ENCODE measurements at regions not wholly inside any gene's neighbourhood (a gene's known extent, or its start where the extent isn't known, plus 50 kb on each side); places are given as distances from the start of the nearest gene placed in this dataset.
"Not testable (repeated sequence)": the region's sequence is repeated elsewhere in the genome, so short reads cannot be mapped to it uniquely, and the experiment has no call there.

DNA sequence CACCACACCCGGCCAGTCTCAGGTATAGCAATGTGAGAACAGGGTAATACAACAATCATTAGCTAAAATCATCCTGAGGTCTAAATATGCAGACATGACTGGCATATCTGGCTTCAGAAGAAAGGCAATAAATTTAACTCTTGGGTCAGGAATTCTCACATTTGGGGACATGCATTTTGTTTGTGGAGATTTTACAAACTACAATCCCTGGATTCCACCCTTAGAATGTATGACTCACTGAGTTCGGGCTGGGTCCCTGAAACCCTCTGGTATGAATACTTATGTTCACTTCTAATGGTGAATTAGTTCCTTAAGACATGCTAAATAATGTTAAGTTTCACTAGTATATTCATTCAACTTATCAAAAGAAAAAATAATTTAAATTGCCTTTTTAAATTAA, 98.9 kb upstream of the HMGA2 start:
- Histone ChIP-seq H3K27me3 (ENCODE audit: control insufficient read depth, insufficient read depth, low read length) (peaks cover 6% of the 10 kb centered on the region), H3K4me3 (ENCODE audit: low read length) (no peak overlapping the region), H3K36me3 (ENCODE audit: control insufficient read depth, insufficient read depth, low read length) (no peaks in the 10 kb centered on the region), H3K9ac (ENCODE audit: low read length) (no peak overlapping the region), H3K4me1 (ENCODE audit: control insufficient read depth, insufficient read depth, low read length) (no peaks in the 10 kb centered on the region), H3K27ac (ENCODE audit: low read depth, low read length) (no peak overlapping the region)

DNA sequence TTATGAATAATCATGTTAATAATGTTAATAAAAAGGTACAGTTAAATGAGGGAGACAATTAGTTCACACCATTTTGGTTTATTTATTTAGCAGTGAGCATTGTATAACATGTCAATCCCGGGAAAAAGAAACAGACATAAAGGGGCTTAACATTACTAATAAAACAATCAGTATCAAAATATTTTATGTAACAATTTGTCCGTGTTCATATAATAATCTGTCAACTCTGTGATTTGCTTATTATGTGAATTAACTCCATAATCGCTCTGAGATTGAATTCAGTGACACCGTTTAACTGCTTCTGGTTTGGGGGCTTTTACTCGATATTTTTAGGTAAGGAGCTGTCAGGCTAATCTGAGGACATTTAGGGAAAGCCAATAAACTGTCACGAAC, 95.8 kb upstream of the HMGA2 start:
- Histone ChIP-seq H3K27ac (ENCODE audit: low read depth, low read length) (no peak overlapping the region), H3K9ac (ENCODE audit: low read length) (no peak overlapping the region), H3K4me3 (ENCODE audit: low read length) (no peak overlapping the region), H3K36me3 (ENCODE audit: control insufficient read depth, insufficient read depth, low read length) (no peaks in the 10 kb centered on the region), H3K27me3 (ENCODE audit: control insufficient read depth, insufficient read depth, low read length) (peaks cover 6% of the 10 kb centered on the region), H3K4me1 (ENCODE audit: control insufficient read depth, insufficient read depth, low read length) (no peaks in the 10 kb centered on the region)

GRCh38 chr12:65728848-65729793, 95.2 kb upstream of the HMGA2 start:
- Histone ChIP-seq H3K4me1 (ENCODE audit: control insufficient read depth, insufficient read depth, low read length) (no peaks in the 10 kb centered on the region), H3K36me3 (ENCODE audit: control insufficient read depth, insufficient read depth, low read length) (no peaks in the 10 kb centered on the region), H3K27me3 (ENCODE audit: control insufficient read depth, insufficient read depth, low read length) (peaks cover 6% of the 10 kb centered on the region), H3K4me3 (ENCODE audit: low read length) (no peak overlapping the region), H3K27ac (ENCODE audit: low read depth, low read length) (no peak overlapping the region), H3K9ac (ENCODE audit: low read length) (no peak overlapping the region)

GRCh38 chr12:65731771-65732170, 92.5 kb upstream of the HMGA2 start:
- H3K36me3 ChIP-seq (ENCODE audit: control insufficient read depth, insufficient read depth, low read length) = no peaks in the 10 kb centered on the region
- H3K27me3 ChIP-seq (ENCODE audit: control insufficient read depth, insufficient read depth, low read length) = peaks cover 6% of the 10 kb centered on the region
- H3K4me3 ChIP-seq (ENCODE audit: low read length) = no peak overlapping the region
- no peaks in the 10 kb centered on the region for H3K4me1 ChIP-seq (ENCODE audit: control insufficient read depth, insufficient read depth, low read length)
- no peak overlapping the region for H3K27ac ChIP-seq (ENCODE audit: low read depth, low read length)
- H3K9ac ChIP-seq (ENCODE audit: low read length) = no peak overlapping the region

DNA sequence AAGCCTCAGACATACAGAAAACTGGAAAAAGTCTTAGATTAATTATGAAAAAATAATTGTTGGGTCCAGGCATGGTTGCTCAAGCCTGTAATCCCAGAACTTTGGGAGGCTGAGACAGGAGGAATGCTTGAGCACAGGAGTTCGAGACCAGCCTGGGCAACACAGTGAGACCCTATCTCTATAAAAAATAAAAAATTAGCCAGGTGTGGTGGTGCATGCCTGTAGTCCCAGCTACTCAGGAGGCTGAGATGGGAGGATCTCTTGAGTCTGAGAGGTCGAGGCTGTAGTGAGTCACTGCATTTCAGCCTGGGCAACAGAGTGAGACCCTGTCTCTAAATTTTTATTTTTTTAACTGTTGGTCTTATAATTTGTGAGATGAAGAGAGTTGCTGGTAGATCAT, 90.6 kb upstream of the HMGA2 start:
- not testable (repeated sequence) for H3K4me3 ChIP-seq (ENCODE audit: low read length); H3K4me1 ChIP-seq (ENCODE audit: control insufficient read depth, insufficient read depth, low read length); H3K9ac ChIP-seq (ENCODE audit: low read length); H3K27ac ChIP-seq (ENCODE audit: low read depth, low read length); H3K27me3 ChIP-seq (ENCODE audit: control insufficient read depth, insufficient read depth, low read length); H3K36me3 ChIP-seq (ENCODE audit: control insufficient read depth, insufficient read depth, low read length)

- H3K36me3 ChIP-seq (ENCODE audit: control insufficient read depth, insufficient read depth, low read length) = no peaks in the 10 kb centered on the region
Observed at GRCh38 chr12:65734226-65734625, 90.1 kb upstream of the HMGA2 start.

DNA sequence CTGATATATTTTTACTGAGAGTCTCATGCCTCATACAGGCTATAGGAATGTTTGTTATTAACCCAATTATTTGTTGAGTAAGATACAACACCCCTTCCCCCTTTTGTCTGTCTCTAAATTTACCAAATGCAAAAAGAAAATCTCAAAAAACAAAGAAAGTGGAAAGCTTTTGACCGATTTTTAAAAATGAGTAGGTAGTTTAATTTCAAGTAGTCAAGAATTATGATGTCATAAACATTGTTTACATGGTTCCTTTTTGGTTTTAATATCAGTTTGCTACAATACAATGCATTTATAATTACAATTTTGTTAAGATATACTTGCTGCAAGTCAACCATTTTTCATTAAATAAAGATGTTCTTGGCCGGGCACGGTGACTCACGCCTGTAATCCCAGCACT, 84.7 kb upstream of the HMGA2 start:
- Histone ChIP-seq H3K36me3 (ENCODE audit: control insufficient read depth, insufficient read depth, low read length) (no peaks in the 10 kb centered on the region), H3K9ac (ENCODE audit: low read length) (no peak overlapping the region), H3K27me3 (ENCODE audit: control insufficient read depth, insufficient read depth, low read length) (no peaks in the 10 kb centered on the region)

More at GRCh38 chr12:65734226-65734625, 90.1 kb upstream of the HMGA2 start:
- H3K27ac ChIP-seq (ENCODE audit: low read depth, low read length) = no peak overlapping the region
- H3K27me3 ChIP-seq (ENCODE audit: control insufficient read depth, insufficient read depth, low read length) = peaks cover 2% of the 10 kb centered on the region
- no peak overlapping the region for H3K9ac ChIP-seq (ENCODE audit: low read length)
- no peak overlapping the region for H3K4me3 ChIP-seq (ENCODE audit: low read length)
- no peaks in the 10 kb centered on the region for H3K4me1 ChIP-seq (ENCODE audit: control insufficient read depth, insufficient read depth, low read length)

GRCh38 chr12:65740506-65740872, 83.8 kb upstream of the HMGA2 start:
- Histone ChIP-seq H3K4me3 (ENCODE audit: low read length) (peak overlapping the region; percentile 77), H3K27me3 (ENCODE audit: control insufficient read depth, insufficient read depth, low read length) (no peaks in the 10 kb centered on the region), H3K9ac (ENCODE audit: low read length) (no peak overlapping the region), H3K36me3 (ENCODE audit: control insufficient read depth, insufficient read depth, low read length) (no peaks in the 10 kb centered on the region), H3K27ac (ENCODE audit: low read depth, low read length) (no peak overlapping the region), H3K4me1 (ENCODE audit: control insufficient read depth, insufficient read depth, low read length) (no peaks in the 10 kb centered on the region)

More for the DNA sequence above, 84.7 kb upstream of the HMGA2 start:
- no peaks in the 10 kb centered on the region for H3K4me1 ChIP-seq (ENCODE audit: control insufficient read depth, insufficient read depth, low read length)
- no peak overlapping the region for H3K27ac ChIP-seq (ENCODE audit: low read depth, low read length)
- H3K4me3 ChIP-seq (ENCODE audit: low read length) = no peak overlapping the region

GRCh38 chr12:65740873-65741600, 83.2 kb upstream of the HMGA2 start:
- Histone ChIP-seq H3K36me3 (ENCODE audit: control insufficient read depth, insufficient read depth, low read length) (no peaks in the 10 kb centered on the region), H3K27ac (ENCODE audit: low read depth, low read length) (no peak overlapping the region), H3K27me3 (ENCODE audit: control insufficient read depth, insufficient read depth, low read length) (no peaks in the 10 kb centered on the region), H3K4me3 (ENCODE audit: low read length) (peak overlapping the region; percentile 77), H3K4me1 (ENCODE audit: control insufficient read depth, insufficient read depth, low read length) (no peaks in the 10 kb centered on the region), H3K9ac (ENCODE audit: low read length) (no peak overlapping the region)

GRCh38 chr12:65741656-65742017, 82.6 kb upstream of the HMGA2 start:
- Histone ChIP-seq H3K4me1 (ENCODE audit: control insufficient read depth, insufficient read depth, low read length) (no peaks in the 10 kb centered on the region), H3K36me3 (ENCODE audit: control insufficient read depth, insufficient read depth, low read length) (no peaks in the 10 kb centered on the region), H3K27ac (ENCODE audit: low read depth, low read length) (no peak overlapping the region), H3K27me3 (ENCODE audit: control insufficient read depth, insufficient read depth, low read length) (no peaks in the 10 kb centered on the region), H3K4me3 (ENCODE audit: low read length) (peak overlapping the region; percentile 75), H3K9ac (ENCODE audit: low read length) (no peak overlapping the region)

GRCh38 chr12:65742018-65743010, 82.0 kb upstream of the HMGA2 start:
- peak overlapping the region; percentile 75 for H3K4me3 ChIP-seq (ENCODE audit: low read length)
- H3K27ac ChIP-seq (ENCODE audit: low read depth, low read length) = no peak overlapping the region
- H3K27me3 ChIP-seq (ENCODE audit: control insufficient read depth, insufficient read depth, low read length) = no peaks in the 10 kb centered on the region
- H3K9ac ChIP-seq (ENCODE audit: low read length) = no peak overlapping the region
- H3K4me1 ChIP-seq (ENCODE audit: control insufficient read depth, insufficient read depth, low read length) = no peaks in the 10 kb centered on the region
- H3K36me3 ChIP-seq (ENCODE audit: control insufficient read depth, insufficient read depth, low read length) = no peaks in the 10 kb centered on the region

Measured in rectal smooth muscle tissue (tissue), 1 donor.